Upper lobe of left lung (tissue), 4 donors: ENCODE measurements at regions not wholly inside any gene's neighbourhood (a gene's known extent, or its start where the extent isn't known, plus 50 kb on each side); places are given as distances from the start of the nearest gene placed in this dataset.

ENCODE experiments used
- CTCF ChIP-seq, 6 experiments: fragments of 450-650 bp in 4 of 6; fragments of 200-600 bp in 2 of 6; sonication (generic) in 2 of 6; IDR thresholded peaks; one replicate each; pipeline ENCODE4 v1.5.1; 2016 to 2019; ENCODE audit warnings: antibody characterized with exemption in 6 of 6
- EP300 ChIP-seq, 4 donors: sonication (generic); formaldehyde crosslinking; IDR thresholded peaks; one replicate each; pipeline ENCODE4 v1.5.1; 2017; ENCODE audit warnings: antibody characterized with exemption in 4 of 4, control low read depth in 2 of 4
- POLR2A ChIP-seq, 4 donors: fragments of 450-650 bp; IDR thresholded peaks; one replicate each; pipeline ENCODE4 v1.5.1; 2016 to 2017; ENCODE audit warnings: antibody characterized with exemption in 4 of 4, mild to moderate bottlenecking in 2 of 4
- POLR2AphosphoS5 ChIP-seq, 2 donors: sonication (generic); formaldehyde crosslinking; IDR thresholded peaks; one replicate each; pipeline ENCODE4 v1.5.1; 2017; ENCODE audit warnings: antibody characterized with exemption in 2 of 2

- no peak for TF ChIP-seq CTCF (IDR thresholded peaks at IDR 0.05)
- no peak for TF ChIP-seq POLR2A (IDR thresholded peaks at IDR 0.05)
- TF ChIP-seq POLR2AphosphoS5 (IDR thresholded peaks at IDR 0.05) = no peak
- TF ChIP-seq EP300 (IDR thresholded peaks at IDR 0.05) = no peak
Observed at GRCh38 chr16:10239640-10240039, 57.4 kb upstream of the GRIN2A start.
